ENCODE measurements at regions not wholly inside any gene's neighbourhood (a gene's known extent, or its start where the extent isn't known, plus 50 kb on each side); places are given as distances from the start of the nearest gene placed in this dataset.

DNA sequence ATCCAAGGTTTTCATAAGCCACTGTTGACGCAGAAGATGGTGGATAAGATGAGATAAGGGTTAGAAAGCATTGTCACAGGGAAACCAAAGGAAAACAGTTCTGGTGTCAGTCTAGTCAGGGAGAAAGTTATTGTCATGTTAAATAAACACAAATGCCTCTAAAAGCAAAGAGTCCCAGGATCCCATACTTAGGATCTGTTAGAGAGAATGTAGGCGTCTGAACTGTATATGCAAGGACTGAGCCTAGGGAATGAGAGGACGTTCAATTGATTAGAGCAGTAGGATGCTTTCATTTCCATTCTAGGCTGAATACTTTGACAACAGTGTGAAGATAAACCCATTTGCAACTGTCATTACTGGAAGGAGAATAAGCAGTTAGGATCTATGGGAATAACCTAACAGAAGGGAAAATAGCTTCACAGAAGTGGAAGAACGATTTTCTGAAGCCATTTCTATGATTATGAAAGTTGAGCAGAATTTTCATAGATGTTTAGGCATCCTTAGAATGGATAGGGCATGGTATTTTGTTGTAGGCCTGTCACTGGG lies 1149.1 kb upstream of the CDH8 start:
- Histone ChIP-seq H4K8ac (replicated peaks; ENCODE audit: insufficient read length, low read depth, low read length) (no peak overlapping the region), H3K14ac (ENCODE audit: insufficient read depth, low read length) (no peak overlapping the region), H4K20me1 (ENCODE audit: control insufficient read depth, insufficient read depth, insufficient read length) (no peaks in the 10 kb centered on the region), H3K27ac (ENCODE audit: insufficient read length, low read depth, low read length) (no peak overlapping the region), H2BK5ac (ENCODE audit: insufficient read length, low read length) (no peak overlapping the region), H4K5ac (ENCODE audit: insufficient read length, low read depth, low read length) (no peak overlapping the region), H3K4me1 (ENCODE audit: insufficient read depth, low read length) (no peaks in the 10 kb centered on the region), H3K27me3 (ENCODE audit: insufficient read depth, low read length) (no peaks in the 10 kb centered on the region), H3K79me1 (ENCODE audit: insufficient read depth, low read depth, low read length, poor library complexity, severe bottlenecking) (no peaks in the 10 kb centered on the region), H3K23me2 (ENCODE audit: insufficient read length, low read depth, low read length, poor library complexity, severe bottlenecking) (no peaks in the 10 kb centered on the region), H3K18ac (ENCODE audit: insufficient read length, low read depth, low read length) (no peak overlapping the region), H2AK5ac (ENCODE audit: insufficient read length, low read length) (no peak overlapping the region), H2BK120ac (ENCODE audit: low read depth, low read length, poor library complexity, severe bottlenecking) (no peak overlapping the region), H2BK15ac (ENCODE audit: low read depth, low read length) (no peak overlapping the region), H4K91ac (ENCODE audit: insufficient read length, low read depth, low read length) (no peak overlapping the region), H3K9ac (ENCODE audit: extremely low read depth, insufficient read length, low read length) (no peak overlapping the region), H3K9me3 (ENCODE audit: control insufficient read depth, low read depth, low read length) (no peaks in the 10 kb centered on the region), H3K23ac (ENCODE audit: insufficient read length, low read depth, low read length) (no peak overlapping the region), H3K56ac (ENCODE audit: insufficient read length, low read depth, low read length) (no peak overlapping the region), H3K4ac (ENCODE audit: low read depth, low read length) (no peak overlapping the region), H3K79me2 (ENCODE audit: insufficient read depth, low read length) (no peaks in the 10 kb centered on the region), H3K4me2 (ENCODE audit: insufficient read depth, insufficient read length, low read length) (no peak overlapping the region), H2BK20ac (ENCODE audit: low read depth, low read length, poor library complexity, severe bottlenecking) (no peak overlapping the region), H3T11ph (ENCODE audit: low read length) (no peak overlapping the region), H2BK12ac (ENCODE audit: insufficient read length, low read depth, low read length) (no peak overlapping the region), H2AFZ (ENCODE audit: low read length) (no peak overlapping the region)
- Mint-ChIP-seq H3K27ac (peak overlapping the region in 1 of 3 experiments; percentile 41; a peak in 1 of 7 replicates), H3K4me1 (peaks cover 14 to 15% of the 10 kb centered on the region in 2 experiments), H3K9me3 (no peaks in the 10 kb centered on the region), H3K4me3 (no peak overlapping the region), H3K27me3 (ENCODE audit: low read depth) (no peaks in the 10 kb centered on the region), H3K36me3 (ENCODE audit: insufficient read depth in 1 of 3, low read depth in 3 of 3) (no peaks in the 10 kb centered on the region)
- WGBS (ENCODE audit: extremely low coverage, insufficient read length, low lambda C conversion rate): no CpG with 5 or more reads among the region's 4 CpGs
- no peak for TF ChIP-seq CTCF (conservative IDR thresholded peaks at IDR 0.05)
- no peak for DNase-seq

Measured in H9 (cell line).